Upper lobe of left lung (tissue), 6 donors: ENCODE measurements at regions not wholly inside any gene's neighbourhood (a gene's known extent, or its start where the extent isn't known, plus 50 kb on each side); places are given as distances from the start of the nearest gene placed in this dataset.

Experiments
- ATAC-seq, 2 donors: fragments of 200-7000 bp; cut with Tn5 transposase; one replicate each; pipeline ENCODE4 v1.9.1; 2022; ENCODE audit warnings: mild to moderate bottlenecking in 2 of 2, moderate library complexity in 2 of 2; ENCODE audit not compliant: low FRiP score in 2 of 2
- DNase-seq, 2 donors: peaks; one replicate each; pipeline ENCODE4 v3.0.0-alpha.2; 2019 to 2020
- H3K27ac ChIP-seq, 4 donors: fragments of 200-600 bp; sonication (generic); one replicate each; pipeline ENCODE4 v1.5.1; 2016 to 2019
- H3K27me3 ChIP-seq, 4 donors: fragments of 200-600 bp; sonication (generic); one replicate each; pipeline ENCODE4 v1.5.1; 2017 to 2019
- H3K36me3 ChIP-seq, 4 donors: fragments of 200-600 bp; sonication (generic); one replicate each; pipeline ENCODE4 v1.5.1; 2016 to 2019
- H3K4me1 ChIP-seq, 4 donors: fragments of 200-600 bp; sonication (generic); one replicate each; pipeline ENCODE4 v1.5.1; 2018 to 2019
- H3K4me3 ChIP-seq, 4 donors: fragments of 200-600 bp; sonication (generic); one replicate each; pipeline ENCODE4 v1.5.1; 2017 to 2019; ENCODE audit warnings: mild to moderate bottlenecking in 2 of 4, moderate library complexity in 1 of 4
- H3K9me3 ChIP-seq, 4 donors: fragments of 200-600 bp; sonication (generic); one replicate each; pipeline ENCODE4 v1.5.1; 2018 to 2019
- EP300 ChIP-seq, 4 donors: sonication (generic); formaldehyde crosslinking; IDR thresholded peaks; one replicate each; pipeline ENCODE4 v1.5.1; 2017; ENCODE audit warnings: antibody characterized with exemption in 4 of 4, control low read depth in 2 of 4
- POLR2A ChIP-seq, 4 donors: fragments of 450-650 bp; IDR thresholded peaks; one replicate each; pipeline ENCODE4 v1.5.1; 2016 to 2017; ENCODE audit warnings: antibody characterized with exemption in 4 of 4, mild to moderate bottlenecking in 2 of 4
- POLR2AphosphoS5 ChIP-seq, 2 donors: sonication (generic); formaldehyde crosslinking; IDR thresholded peaks; one replicate each; pipeline ENCODE4 v1.5.1; 2017; ENCODE audit warnings: antibody characterized with exemption in 2 of 2
- WGBS, 2 donors: methylation state at CpG; one replicate each; pipeline ENCODE4 v1.1.5; 2017 to 2018; 5-methylcytosine and 5-hydroxymethylcytosine counted together
- TF ChIP-seq, protein P1 (sequence below), 6 experiments: fragments of 450-650 bp in 4 of 6; fragments of 200-600 bp in 2 of 6; sonication (generic) in 2 of 6; IDR thresholded peaks; one replicate each; pipeline ENCODE4 v1.5.1; 2016 to 2019; ENCODE audit warnings: antibody characterized with exemption in 6 of 6
- donor health status: DM: no; HTN: no; CAD: no; lungs with moderate emphysema.
- donor health status: DM: no; HTN: yes; CAD: no; lungs with severe emphysema.

DNA sequence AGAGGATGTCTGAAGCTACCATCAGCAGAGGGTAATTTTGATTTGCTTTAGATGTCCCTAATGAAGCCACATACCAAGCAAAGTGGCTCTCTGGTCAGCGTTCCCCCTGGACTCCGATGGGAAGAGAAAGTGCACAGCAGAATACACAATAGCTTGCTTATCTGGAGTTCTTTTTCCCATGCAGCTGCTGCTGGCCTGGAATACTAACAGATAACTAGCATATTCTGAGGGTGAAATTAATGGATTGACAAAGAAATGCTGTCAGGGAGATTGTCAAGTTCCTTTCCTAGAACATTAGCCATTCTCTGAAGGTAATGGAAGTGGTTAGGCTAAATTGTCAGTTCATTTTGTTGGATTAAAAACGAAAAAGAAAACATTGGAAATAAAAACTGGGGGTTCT lies 391.3 kb downstream of the FLRT2 start:
- Histone ChIP-seq H3K36me3 (no peaks in the 10 kb centered on the region), H3K4me1 (no peaks in the 10 kb centered on the region), H3K9me3 (no peaks in the 10 kb centered on the region), H3K27me3 (no peaks in the 10 kb centered on the region), H3K4me3 (no peak overlapping the region), H3K27ac (no peak overlapping the region)
- 68 to 74% methylated on average over 3 of the region's 3 CpGs for WGBS, 2 donors
- DNase-seq, result no peak
- TF ChIP-seq POLR2A (IDR thresholded peaks at IDR 0.05), result no peak
- TF ChIP-seq POLR2AphosphoS5 (IDR thresholded peaks at IDR 0.05), result no peak
- no peak for TF ChIP-seq EP300 (IDR thresholded peaks at IDR 0.05)
- TF ChIP-seq, protein P1, sequence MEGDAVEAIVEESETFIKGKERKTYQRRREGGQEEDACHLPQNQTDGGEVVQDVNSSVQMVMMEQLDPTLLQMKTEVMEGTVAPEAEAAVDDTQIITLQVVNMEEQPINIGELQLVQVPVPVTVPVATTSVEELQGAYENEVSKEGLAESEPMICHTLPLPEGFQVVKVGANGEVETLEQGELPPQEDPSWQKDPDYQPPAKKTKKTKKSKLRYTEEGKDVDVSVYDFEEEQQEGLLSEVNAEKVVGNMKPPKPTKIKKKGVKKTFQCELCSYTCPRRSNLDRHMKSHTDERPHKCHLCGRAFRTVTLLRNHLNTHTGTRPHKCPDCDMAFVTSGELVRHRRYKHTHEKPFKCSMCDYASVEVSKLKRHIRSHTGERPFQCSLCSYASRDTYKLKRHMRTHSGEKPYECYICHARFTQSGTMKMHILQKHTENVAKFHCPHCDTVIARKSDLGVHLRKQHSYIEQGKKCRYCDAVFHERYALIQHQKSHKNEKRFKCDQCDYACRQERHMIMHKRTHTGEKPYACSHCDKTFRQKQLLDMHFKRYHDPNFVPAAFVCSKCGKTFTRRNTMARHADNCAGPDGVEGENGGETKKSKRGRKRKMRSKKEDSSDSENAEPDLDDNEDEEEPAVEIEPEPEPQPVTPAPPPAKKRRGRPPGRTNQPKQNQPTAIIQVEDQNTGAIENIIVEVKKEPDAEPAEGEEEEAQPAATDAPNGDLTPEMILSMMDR (IDR thresholded peaks at IDR 0.05), result no peak
- ATAC-seq, result no peak

DNA sequence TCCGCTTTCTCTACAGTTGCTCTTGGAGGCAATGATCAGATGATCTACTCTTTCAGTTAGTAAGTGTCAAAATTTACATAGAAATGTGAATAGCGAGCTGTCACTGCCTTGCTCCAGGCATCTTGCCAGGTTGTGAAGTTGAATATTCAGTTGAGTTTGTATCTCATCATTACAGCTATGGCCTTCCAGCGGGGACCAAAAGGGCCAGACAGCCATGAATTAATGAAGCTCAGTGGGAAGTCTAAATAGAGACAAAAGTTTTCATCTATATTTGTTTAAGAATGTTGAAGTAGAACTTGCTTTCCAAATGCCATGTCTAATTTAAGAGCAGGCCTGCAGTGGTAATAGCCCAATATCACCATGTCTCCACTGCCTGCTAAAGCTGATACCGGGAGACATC lies 387.8 kb downstream of the FLRT2 start:
- Histone ChIP-seq H3K27ac (no peak overlapping the region), H3K36me3 (no peaks in the 10 kb centered on the region), H3K9me3 (no peaks in the 10 kb centered on the region), H3K4me3 (no peak overlapping the region), H3K27me3 (no peaks in the 10 kb centered on the region), H3K4me1 (no peaks in the 10 kb centered on the region)
- no peak for DNase-seq
- TF ChIP-seq EP300 (IDR thresholded peaks at IDR 0.05), result no peak
- TF ChIP-seq POLR2AphosphoS5 (IDR thresholded peaks at IDR 0.05), result no peak
- TF ChIP-seq, protein P1 (IDR thresholded peaks at IDR 0.05), result no peak
- TF ChIP-seq POLR2A (IDR thresholded peaks at IDR 0.05), result no peak
- ATAC-seq, result no peak
- 80 to 82% methylated on average over 4 of the region's 4 CpGs for WGBS, 2 donors

DNA sequence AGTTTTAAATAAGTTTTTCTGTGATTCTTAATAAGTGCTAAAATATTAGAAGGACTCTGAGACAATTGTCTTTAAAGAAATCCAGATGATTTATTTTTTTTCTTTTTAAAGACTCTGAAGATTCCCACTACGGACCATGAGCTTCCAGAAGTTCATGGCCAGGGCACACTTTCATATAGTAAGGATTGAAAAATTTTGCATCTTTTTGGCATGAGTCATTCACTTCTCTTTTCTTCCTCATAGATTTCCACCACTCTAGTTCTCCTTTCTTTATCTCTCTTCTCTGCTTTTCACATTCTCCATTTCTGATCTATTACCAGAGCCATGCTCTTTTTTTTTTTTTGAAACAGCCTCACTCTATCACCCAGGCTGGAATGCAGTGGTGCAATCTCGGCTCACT lies 385.8 kb downstream of the FLRT2 start:
- WGBS, 2 donors, result 84 to 86% methylated on average over 2 of the region's 2 CpGs
- DNase-seq, result no peak
- H3K27ac ChIP-seq, result no peak overlapping the region
- H3K4me1 ChIP-seq, result no peaks in the 10 kb centered on the region
- no peaks in the 10 kb centered on the region for H3K36me3 ChIP-seq
- no peak for ATAC-seq
- no peak overlapping the region for H3K4me3 ChIP-seq
- H3K27me3 ChIP-seq, result no peaks in the 10 kb centered on the region
- no peaks in the 10 kb centered on the region for H3K9me3 ChIP-seq
- no peak for TF ChIP-seq POLR2A (IDR thresholded peaks at IDR 0.05)
- TF ChIP-seq, protein P1 (IDR thresholded peaks at IDR 0.05), result no peak
- TF ChIP-seq EP300 (IDR thresholded peaks at IDR 0.05), result no peak
- TF ChIP-seq POLR2AphosphoS5 (IDR thresholded peaks at IDR 0.05), result no peak

DNA sequence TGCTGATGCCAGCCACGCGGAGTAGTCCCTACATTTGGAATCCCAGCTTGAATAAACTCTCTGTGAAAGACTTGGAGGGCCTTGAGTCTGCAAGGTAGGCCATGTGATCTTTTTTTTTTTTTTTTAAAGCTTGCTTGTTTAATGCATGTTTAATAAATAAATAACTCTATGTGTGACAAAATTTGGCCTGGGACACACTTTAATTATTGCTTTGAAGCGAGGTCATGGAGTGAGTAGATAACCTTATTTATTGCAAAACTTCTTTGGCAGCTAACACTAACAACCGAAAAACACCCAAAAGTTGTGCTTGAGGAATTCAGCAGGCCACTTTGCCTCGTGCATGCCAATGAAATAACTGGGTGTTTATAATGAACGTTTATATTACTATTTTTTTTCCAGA lies 382.2 kb downstream of the FLRT2 start:
- no peak overlapping the region for H3K27ac ChIP-seq
- no peaks in the 10 kb centered on the region for H3K36me3 ChIP-seq
- TF ChIP-seq, protein P1 (IDR thresholded peaks at IDR 0.05), result no peak
- TF ChIP-seq POLR2A (IDR thresholded peaks at IDR 0.05) (no peak), POLR2AphosphoS5 (IDR thresholded peaks at IDR 0.05) (no peak), EP300 (IDR thresholded peaks at IDR 0.05) (no peak)
- no peaks in the 10 kb centered on the region for H3K27me3 ChIP-seq
- no peaks in the 10 kb centered on the region for H3K4me1 ChIP-seq
- DNase-seq, result no peak
- no peaks in the 10 kb centered on the region for H3K9me3 ChIP-seq
- WGBS, 2 donors, result 72 to 75% methylated on average over 6 of the region's 6 CpGs
- ATAC-seq, result no peak
- H3K4me3 ChIP-seq, result no peak overlapping the region

DNA sequence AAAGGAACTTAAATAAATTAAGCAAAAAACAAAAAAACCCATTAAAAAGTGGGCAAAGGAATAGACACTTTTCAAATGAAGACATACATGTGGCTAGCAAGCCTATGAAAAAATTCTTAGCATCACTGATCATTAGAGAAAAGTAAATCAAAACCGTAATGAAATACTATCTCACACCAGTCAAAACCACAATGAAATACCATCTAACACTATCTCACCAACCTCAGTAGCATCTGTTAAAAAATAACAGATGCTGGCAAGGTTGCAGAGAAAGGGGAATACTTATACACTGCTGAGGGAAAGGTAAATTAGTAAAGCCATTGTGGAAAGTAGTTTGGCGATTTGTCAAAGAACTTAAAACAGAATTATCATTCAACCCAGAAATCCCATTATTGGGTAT lies 381.1 kb downstream of the FLRT2 start:
- Histone ChIP-seq H3K9me3 (no peaks in the 10 kb centered on the region), H3K4me3 (no peak overlapping the region), H3K36me3 (no peaks in the 10 kb centered on the region), H3K27me3 (no peaks in the 10 kb centered on the region), H3K4me1 (no peaks in the 10 kb centered on the region), H3K27ac (no peak overlapping the region)
- DNase-seq, result no peak
- 90 to 91% methylated on average over 2 of the region's 2 CpGs for WGBS, 2 donors
- TF ChIP-seq, protein P1 (IDR thresholded peaks at IDR 0.05), result no peak
- TF ChIP-seq EP300 (IDR thresholded peaks at IDR 0.05) (no peak), POLR2AphosphoS5 (IDR thresholded peaks at IDR 0.05) (no peak), POLR2A (IDR thresholded peaks at IDR 0.05) (no peak)
- ATAC-seq, result no peak
